ENCODE measurements at regions not wholly inside any gene's neighbourhood (a gene's known extent, or its start where the extent isn't known, plus 50 kb on each side); places are given as distances from the start of the nearest gene placed in this dataset.
"Not testable (repeated sequence)": the region's sequence is repeated elsewhere in the genome, so short reads cannot be mapped to it uniquely, and the experiment has no call there.

DNA sequence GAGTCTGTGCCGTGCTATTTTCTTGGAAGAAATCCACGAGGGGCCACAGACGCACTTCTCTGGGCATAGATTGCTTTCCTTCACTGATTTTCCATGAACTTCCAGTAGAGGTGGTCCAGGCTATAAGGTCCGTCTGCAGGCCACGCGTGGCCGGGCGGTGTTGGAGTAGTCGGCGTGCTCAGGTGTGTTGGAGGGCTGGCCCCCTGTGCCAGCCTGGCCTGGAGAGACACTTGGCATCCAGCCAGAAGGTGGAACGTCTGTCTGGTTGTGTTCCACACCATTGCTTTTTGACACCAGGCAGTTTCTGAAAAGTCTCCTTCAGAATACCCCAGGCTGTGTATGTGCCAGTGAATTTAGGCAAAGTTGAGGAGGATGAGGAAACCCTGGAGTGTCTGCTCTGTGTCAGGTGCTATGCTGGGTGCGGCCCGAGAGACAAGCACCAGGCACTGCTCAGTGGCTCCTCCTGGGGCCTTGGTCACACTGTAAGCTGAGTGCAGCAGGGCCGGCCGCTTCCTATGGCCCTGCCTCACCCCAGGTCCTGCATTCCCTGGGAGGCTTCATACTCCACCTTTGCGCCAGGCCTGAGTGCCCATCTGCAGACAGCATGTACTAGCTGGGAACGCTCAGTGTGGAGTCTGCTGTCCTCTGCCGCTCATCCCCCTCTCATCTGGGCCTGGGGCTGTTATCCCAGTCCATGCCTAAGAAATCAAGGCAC lies 52.1 kb upstream of the TAMM41 start:
- no peaks in the 10 kb centered on the region for H3K36me3 ChIP-seq
- H3K27me3 ChIP-seq, result no peaks in the 10 kb centered on the region
- H3K27ac ChIP-seq, result no peak overlapping the region
- no peaks in the 10 kb centered on the region for H3K9me3 ChIP-seq
- no peaks in the 10 kb centered on the region for H3K4me1 ChIP-seq
- DNase-seq, result no peak
- intact Hi-C loops (cut with DNase I), result no loop called here
- TF ChIP-seq, protein P1, sequence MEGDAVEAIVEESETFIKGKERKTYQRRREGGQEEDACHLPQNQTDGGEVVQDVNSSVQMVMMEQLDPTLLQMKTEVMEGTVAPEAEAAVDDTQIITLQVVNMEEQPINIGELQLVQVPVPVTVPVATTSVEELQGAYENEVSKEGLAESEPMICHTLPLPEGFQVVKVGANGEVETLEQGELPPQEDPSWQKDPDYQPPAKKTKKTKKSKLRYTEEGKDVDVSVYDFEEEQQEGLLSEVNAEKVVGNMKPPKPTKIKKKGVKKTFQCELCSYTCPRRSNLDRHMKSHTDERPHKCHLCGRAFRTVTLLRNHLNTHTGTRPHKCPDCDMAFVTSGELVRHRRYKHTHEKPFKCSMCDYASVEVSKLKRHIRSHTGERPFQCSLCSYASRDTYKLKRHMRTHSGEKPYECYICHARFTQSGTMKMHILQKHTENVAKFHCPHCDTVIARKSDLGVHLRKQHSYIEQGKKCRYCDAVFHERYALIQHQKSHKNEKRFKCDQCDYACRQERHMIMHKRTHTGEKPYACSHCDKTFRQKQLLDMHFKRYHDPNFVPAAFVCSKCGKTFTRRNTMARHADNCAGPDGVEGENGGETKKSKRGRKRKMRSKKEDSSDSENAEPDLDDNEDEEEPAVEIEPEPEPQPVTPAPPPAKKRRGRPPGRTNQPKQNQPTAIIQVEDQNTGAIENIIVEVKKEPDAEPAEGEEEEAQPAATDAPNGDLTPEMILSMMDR (IDR thresholded peaks at IDR 0.05), result no peak
- no peak for TF ChIP-seq POLR2A (IDR thresholded peaks at IDR 0.05)
- no peak overlapping the region for H3K4me3 ChIP-seq
- 82 to 87% methylated on average over 8 to 10 of the region's 18 CpGs for WGBS, 2 donors

DNA sequence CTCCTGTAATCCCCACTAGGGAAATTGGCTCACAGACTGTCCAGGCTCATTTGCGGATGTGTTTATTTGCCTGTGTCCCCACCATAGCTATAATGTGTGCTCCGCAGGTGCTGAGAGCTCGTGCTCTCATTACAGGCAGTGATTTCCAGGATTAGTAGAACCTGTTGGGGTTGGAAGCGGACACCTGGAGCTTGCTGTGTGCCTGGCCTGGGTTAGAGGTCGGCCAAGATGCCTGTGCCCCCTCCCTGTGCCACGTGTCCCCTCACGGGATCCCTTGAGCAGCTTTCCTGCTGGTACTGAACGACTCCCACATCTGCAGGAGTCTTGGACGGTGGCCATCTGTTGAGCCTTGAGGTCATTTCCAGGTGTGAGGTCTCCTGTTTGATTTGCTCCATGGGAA lies 52.7 kb upstream of the TAMM41 start:
- H3K36me3 ChIP-seq; H3K4me3 ChIP-seq; H3K27me3 ChIP-seq; intact Hi-C loops (cut with DNase I); H3K9me3 ChIP-seq; H3K27ac ChIP-seq; H3K4me1 ChIP-seq; DNase-seq: not testable (repeated sequence)
- WGBS, 2 donors, result 75% methylated on average over 2 to 4 of the region's 9 CpGs

DNA sequence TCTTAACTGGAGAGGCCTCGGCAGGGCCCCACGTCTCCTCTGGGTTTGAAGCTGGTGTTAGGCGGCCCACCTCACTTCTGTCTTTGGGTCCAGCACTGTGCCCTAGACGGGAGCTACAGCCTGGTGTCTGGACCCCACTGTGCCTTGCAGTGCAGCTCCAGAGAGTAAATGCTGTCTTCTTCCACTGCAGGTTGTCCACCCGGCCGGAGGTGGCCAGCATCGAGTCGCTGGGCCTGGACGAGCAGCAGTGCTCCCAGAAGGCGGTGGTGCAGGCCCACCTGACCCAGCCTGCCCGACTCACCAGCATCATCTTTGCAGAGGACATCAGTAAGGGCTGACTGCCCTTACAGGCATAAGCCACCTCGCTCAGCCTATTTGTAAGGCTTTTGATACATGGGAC lies 53.1 kb upstream of the TAMM41 start:
- no peak for DNase-seq
- TF ChIP-seq, protein P1 (IDR thresholded peaks at IDR 0.05), result no peak
- no peak for TF ChIP-seq POLR2A (IDR thresholded peaks at IDR 0.05)
- 86 to 100% methylated on average over 2 to 7 of the region's 12 CpGs for WGBS, 2 donors
- Histone ChIP-seq H3K27ac (no peak overlapping the region), H3K36me3 (no peaks in the 10 kb centered on the region), H3K4me3 (no peak overlapping the region), H3K9me3 (no peaks in the 10 kb centered on the region), H3K27me3 (no peaks in the 10 kb centered on the region), H3K4me1 (no peaks in the 10 kb centered on the region)
- intact Hi-C loops (cut with DNase I), result no loop called here

DNA sequence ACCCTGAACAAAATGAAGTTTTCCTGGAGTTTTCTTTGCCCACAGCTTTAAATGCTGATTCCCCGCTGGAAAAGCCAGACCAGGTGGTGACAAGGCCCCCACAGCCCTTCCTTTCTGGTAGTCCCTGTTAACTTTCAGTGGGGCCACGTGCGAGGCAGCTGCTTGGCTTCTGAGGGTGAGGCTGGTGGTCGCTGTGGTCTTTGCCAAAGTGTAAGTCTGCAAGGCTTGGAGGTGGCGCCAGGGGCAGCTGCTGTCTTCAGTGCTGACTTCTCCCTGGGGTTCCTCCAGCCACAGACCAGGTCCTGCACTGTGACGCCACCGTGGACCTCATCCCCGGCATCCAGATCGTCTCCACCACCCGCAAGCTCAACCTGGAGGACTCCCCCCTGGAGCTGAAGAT lies 54.1 kb upstream of the TAMM41 start:
- H3K4me3 ChIP-seq, result no peak overlapping the region
- 79 to 89% methylated on average over 6 to 7 of the region's 10 CpGs for WGBS, 2 donors
- H3K36me3 ChIP-seq, result no peaks in the 10 kb centered on the region
- H3K4me1 ChIP-seq, result no peaks in the 10 kb centered on the region
- no peak for DNase-seq
- H3K9me3 ChIP-seq, result no peaks in the 10 kb centered on the region
- H3K27ac ChIP-seq, result no peak overlapping the region
- no peaks in the 10 kb centered on the region for H3K27me3 ChIP-seq
- intact Hi-C loops (cut with DNase I), result no loop called here
- TF ChIP-seq, protein P1 (IDR thresholded peaks at IDR 0.05), result no peak
- TF ChIP-seq POLR2A (IDR thresholded peaks at IDR 0.05), result no peak

DNA sequence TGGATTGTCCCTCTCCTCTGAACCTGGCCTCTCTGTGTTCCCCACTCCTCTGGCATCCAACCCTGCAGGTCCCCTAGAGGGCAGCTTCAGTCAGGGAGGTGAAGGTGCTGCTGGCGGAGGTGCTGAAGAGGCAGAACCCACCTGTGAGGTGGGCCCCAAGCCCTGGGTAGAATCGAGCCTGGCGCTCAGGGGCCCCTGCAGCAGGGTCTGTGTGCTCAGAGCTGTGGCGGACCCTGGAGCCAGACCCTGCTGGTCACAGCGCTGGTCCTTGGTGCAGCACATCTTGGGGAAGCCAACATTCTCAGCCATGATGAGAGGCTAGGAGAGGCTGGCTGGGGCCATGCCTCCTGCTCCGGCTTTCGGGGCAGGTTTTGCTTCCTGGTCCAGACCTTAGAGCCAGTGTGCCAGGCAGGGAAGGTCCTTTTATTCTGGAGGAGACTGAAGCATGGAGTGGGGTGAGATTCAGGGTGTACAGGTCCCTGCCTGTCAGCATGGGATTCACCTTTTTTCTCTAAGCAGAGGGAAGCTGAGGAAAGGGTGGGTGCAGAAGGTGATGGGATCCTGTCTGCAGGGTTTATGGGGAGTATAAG lies 54.7 kb upstream of the TAMM41 start:
- no peaks in the 10 kb centered on the region for H3K4me1 ChIP-seq
- no peaks in the 10 kb centered on the region for H3K27me3 ChIP-seq
- H3K4me3 ChIP-seq, result no peak overlapping the region
- TF ChIP-seq POLR2A (IDR thresholded peaks at IDR 0.05), result no peak
- TF ChIP-seq, protein P1 (IDR thresholded peaks at IDR 0.05), result no peak
- intact Hi-C loops (cut with DNase I), result no loop called here
- H3K9me3 ChIP-seq, result no peaks in the 10 kb centered on the region
- H3K36me3 ChIP-seq, result no peaks in the 10 kb centered on the region
- H3K27ac ChIP-seq, result no peak overlapping the region
- no CpG with 5 or more reads among the region's 7 CpGs for WGBS, 2 donors
- DNase-seq, result no peak
